ENCODE measurements at regions not wholly inside any gene's neighbourhood (a gene's known extent, or its start where the extent isn't known, plus 50 kb on each side); places are given as distances from the start of the nearest gene placed in this dataset.

GRCh38 chr15:62334536-62334935 is 169.5 kb upstream of the C2CD4B start:
- no peak for DNase-seq (ENCODE audit: low read depth)
- no peak overlapping the region for H3K4me3 ChIP-seq (ENCODE audit: low read depth, low read length)
- TF ChIP-seq CTCF (IDR thresholded peaks at IDR 0.05; ENCODE audit: insufficient read depth, low read depth, low read length, missing control alignments) = no peak

GRCh38 chr15:62337934-62338333 is 172.8 kb upstream of the C2CD4B start:
- no peak for TF ChIP-seq CTCF (IDR thresholded peaks at IDR 0.05; ENCODE audit: insufficient read depth, low read depth, low read length, missing control alignments)
- DNase-seq (ENCODE audit: low read depth) = no peak

GRCh38 chr15:62338497-62338896 is 173.4 kb upstream of the C2CD4B start:
- DNase-seq (ENCODE audit: low read depth) = no peak
- H3K4me3 ChIP-seq (ENCODE audit: low read depth, low read length) = no peak overlapping the region
- no peak for TF ChIP-seq CTCF (IDR thresholded peaks at IDR 0.05; ENCODE audit: insufficient read depth, low read depth, low read length, missing control alignments)

More at GRCh38 chr15:62337934-62338333, 172.8 kb upstream of the C2CD4B start:
- H3K4me3 ChIP-seq (ENCODE audit: low read depth, low read length) = no peak overlapping the region

- no peak for TF ChIP-seq CTCF (IDR thresholded peaks at IDR 0.05; ENCODE audit: insufficient read depth, low read depth, low read length, missing control alignments)
Measured at GRCh38 chr15:62342959-62343358, 177.9 kb upstream of the C2CD4B start.

GRCh38 chr15:62343397-62343796 is 178.3 kb upstream of the C2CD4B start:
- TF ChIP-seq CTCF (IDR thresholded peaks at IDR 0.05; ENCODE audit: insufficient read depth, low read depth, low read length, missing control alignments) = no peak
- DNase-seq (ENCODE audit: low read depth) = no peak
- no peak overlapping the region for H3K4me3 ChIP-seq (ENCODE audit: low read depth, low read length)

More at GRCh38 chr15:62342959-62343358, 177.9 kb upstream of the C2CD4B start:
- H3K4me3 ChIP-seq (ENCODE audit: low read depth, low read length) = no peak overlapping the region
- DNase-seq (ENCODE audit: low read depth) = no peak

- H3K4me3 ChIP-seq (ENCODE audit: low read depth, low read length) = 0 out of 2 replicates have a peak overlapping the region, but pooled peaks have one; percentile 15
- peak; percentile 72 for TF ChIP-seq CTCF (IDR thresholded peaks at IDR 0.05; ENCODE audit: insufficient read depth, low read depth, low read length, missing control alignments)
- peak; percentile 87 for DNase-seq (ENCODE audit: low read depth)
Measured at GRCh38 chr15:62344806-62345539, 179.9 kb upstream of the C2CD4B start.

- no peak for DNase-seq (ENCODE audit: low read depth)
- TF ChIP-seq CTCF (IDR thresholded peaks at IDR 0.05; ENCODE audit: insufficient read depth, low read depth, low read length, missing control alignments) = no peak
- H3K4me3 ChIP-seq (ENCODE audit: low read depth, low read length) = no peak overlapping the region
Measured at GRCh38 chr15:62346168-62346567, 181.1 kb upstream of the C2CD4B start.
